Smooth muscle cell (in vitro differentiated cells): ENCODE measurements at regions not wholly inside any gene's neighbourhood (a gene's known extent, or its start where the extent isn't known, plus 50 kb on each side); places are given as distances from the start of the nearest gene placed in this dataset.

Experiments used
- DNase-seq: peaks from one replicate; lab custom pipeline; 2025; ENCODE audit not compliant: unreplicated experiment; lab: John Stamatoyannopoulos, UW
- H2AFZ ChIP-seq: fragments of 200-600 bp; sonication (generic); 2 replicates; pipeline ENCODE4 v1.6.0; 2016; ENCODE audit warnings: antibody characterized with exemption, low read depth, mild to moderate bottlenecking
- H3F3A ChIP-seq: fragments of 200-600 bp; sonication (generic); 2 replicates; pipeline ENCODE4 v1.6.0; 2017; ENCODE audit warnings: antibody characterized with exemption, low read depth
- H3K27ac ChIP-seq: fragments of 200-600 bp; sonication (generic); 2 replicates; pipeline ENCODE4 v1.5.1; 2016; ENCODE audit warnings: low read depth, mild to moderate bottlenecking
- H3K27me3 ChIP-seq: fragments of 200-600 bp; sonication (generic); 2 replicates; pipeline ENCODE4 v1.6.1; 2016; ENCODE audit warnings: low read depth, mild to moderate bottlenecking
- H3K36me3 ChIP-seq: fragments of 200-600 bp; sonication (generic); 2 replicates; pipeline ENCODE4 v1.5.1; 2016; ENCODE audit warnings: low read depth
- H3K4me1 ChIP-seq: fragments of 200-600 bp; sonication (generic); 2 replicates; pipeline ENCODE4 v1.5.1; 2016; ENCODE audit warnings: low read depth
- H3K4me2 ChIP-seq: fragments of 200-600 bp; sonication (generic); 2 replicates; pipeline ENCODE4 v1.6.0; 2016; ENCODE audit warnings: mild to moderate bottlenecking
- H3K4me3 ChIP-seq: fragments of 200-600 bp; sonication (generic); 2 replicates; pipeline ENCODE4 v1.5.1; 2016; ENCODE audit warnings: mild to moderate bottlenecking
- H3K79me2 ChIP-seq: fragments of 200-600 bp; sonication (generic); 2 replicates; pipeline ENCODE4 v1.6.0; 2016; ENCODE audit warnings: low read depth, mild to moderate bottlenecking
- H3K9ac ChIP-seq: fragments of 200-600 bp; sonication (generic); 2 replicates; pipeline ENCODE4 v1.6.0; 2016; ENCODE audit warnings: low read depth
- H3K9me3 ChIP-seq: fragments of 200-600 bp; sonication (generic); replicated peaks from 2 replicates; pipeline ENCODE4 v1.5.1; 2016; ENCODE audit warnings: low read depth
- H4K20me1 ChIP-seq: fragments of 200-600 bp; sonication (generic); 2 replicates; pipeline ENCODE4 v1.6.0; 2016; ENCODE audit warnings: low read depth
- CTCF ChIP-seq: fragments of 200-600 bp; sonication (generic); IDR thresholded peaks from 2 replicates; pipeline ENCODE4 v1.5.1; 2017; ENCODE audit warnings: borderline replicate concordance, mild to moderate bottlenecking, antibody characterized with exemption; ENCODE audit not compliant: insufficient read depth, poor library complexity, severe bottlenecking
- WGBS: methylation state at CpG from one replicate; pipeline ENCODE4 v1.1.7; 2016; ENCODE audit warnings: low lambda C conversion rate; 5-methylcytosine and 5-hydroxymethylcytosine counted together

GRCh38 chr10:44281662-44282061 lies 103.2 kb downstream of the CXCL12 start:
- H2AFZ ChIP-seq: no peak overlapping the region
- H3K27me3 ChIP-seq: no peaks in the 10 kb centered on the region
- H3K9me3 ChIP-seq: no peaks in the 10 kb centered on the region
- H3K27ac ChIP-seq: no peak overlapping the region
- no peaks in the 10 kb centered on the region for H3K36me3 ChIP-seq
- no peaks in the 10 kb centered on the region for H4K20me1 ChIP-seq
- H3K9ac ChIP-seq: no peak overlapping the region
- H3F3A ChIP-seq: no peaks in the 10 kb centered on the region
- no peak overlapping the region for H3K4me2 ChIP-seq
- H3K4me3 ChIP-seq: no peak overlapping the region
- WGBS: 91% methylated on average over 5 of the region's 5 CpGs
- no peak for TF ChIP-seq CTCF
- H3K79me2 ChIP-seq: no peaks in the 10 kb centered on the region
- H3K4me1 ChIP-seq: no peaks in the 10 kb centered on the region
- DNase-seq: no peak

- no peak overlapping the region for H3K9ac ChIP-seq
- no peak overlapping the region for H3K4me3 ChIP-seq
- H3K4me1 ChIP-seq: no peaks in the 10 kb centered on the region
- no peaks in the 10 kb centered on the region for H3F3A ChIP-seq
- no peak overlapping the region for H3K27ac ChIP-seq
- no peaks in the 10 kb centered on the region for H3K36me3 ChIP-seq
- no peaks in the 10 kb centered on the region for H3K9me3 ChIP-seq
- WGBS: 98% methylated on average over 12 of the region's 12 CpGs
- H3K4me2 ChIP-seq: no peak overlapping the region
- no peak for DNase-seq
- H3K79me2 ChIP-seq: no peaks in the 10 kb centered on the region
- TF ChIP-seq CTCF: no peak
- H3K27me3 ChIP-seq: no peaks in the 10 kb centered on the region
- no peaks in the 10 kb centered on the region for H4K20me1 ChIP-seq
- no peak overlapping the region for H2AFZ ChIP-seq
Observed at GRCh38 chr10:44281089-44281613, 103.7 kb downstream of the CXCL12 start.

- H4K20me1 ChIP-seq: no peaks in the 10 kb centered on the region
- H3K36me3 ChIP-seq: no peaks in the 10 kb centered on the region
- H3K27ac ChIP-seq: no peak overlapping the region
- no peak overlapping the region for H3K4me2 ChIP-seq
- H3K27me3 ChIP-seq: no peaks in the 10 kb centered on the region
- TF ChIP-seq CTCF: no peak
- H3K4me1 ChIP-seq: no peaks in the 10 kb centered on the region
- no peak overlapping the region for H2AFZ ChIP-seq
- H3F3A ChIP-seq: no peaks in the 10 kb centered on the region
- H3K9ac ChIP-seq: no peak overlapping the region
- DNase-seq: no peak
- WGBS: 86% methylated on average over 5 of the region's 5 CpGs
- no peaks in the 10 kb centered on the region for H3K79me2 ChIP-seq
- no peak overlapping the region for H3K4me3 ChIP-seq
- no peaks in the 10 kb centered on the region for H3K9me3 ChIP-seq
Observed at GRCh38 chr10:44280226-44281014, 104.5 kb downstream of the CXCL12 start.
